DOHH2 (cell line): ENCODE measurements at regions not wholly inside any gene's neighbourhood (a gene's known extent, or its start where the extent isn't known, plus 50 kb on each side); places are given as distances from the start of the nearest gene placed in this dataset.

ENCODE experiments used
- H3F3A ChIP-seq: fragments of 200-600 bp; sonication (generic), shearing (Covaris generic); 2 replicates; pipeline ENCODE4 v1.6.0; 2016; ENCODE audit warnings: antibody characterized with exemption, mild to moderate bottlenecking; ENCODE audit not compliant: control insufficient read depth, insufficient read depth
- H3K27ac ChIP-seq: fragments of 200-600 bp; sonication (generic); 2 replicates; pipeline ENCODE4 v1.5.1; 2014; ENCODE audit warnings: low read depth, mild to moderate bottlenecking, low read length, moderate library complexity
- H3K27me3 ChIP-seq: fragments of 200-600 bp; sonication (generic); 2 replicates; pipeline ENCODE4 v1.6.1; 2014; ENCODE audit warnings: mild to moderate bottlenecking, low read length, mixed read lengths; ENCODE audit not compliant: control insufficient read depth
- H3K36me3 ChIP-seq: fragments of 200-600 bp; sonication (generic); 2 replicates; pipeline ENCODE4 v1.6.1; 2014; ENCODE audit warnings: mild to moderate bottlenecking, low read length, moderate library complexity, mixed read lengths; ENCODE audit not compliant: control insufficient read depth
- H3K4me1 ChIP-seq: fragments of 200-600 bp; sonication (generic); 2 replicates; pipeline ENCODE4 v1.6.1; 2014; ENCODE audit warnings: mild to moderate bottlenecking, low read length, mixed read lengths; ENCODE audit not compliant: control insufficient read depth
- H3K4me2 ChIP-seq: fragments of 200-600 bp; sonication (generic); 2 replicates; pipeline ENCODE4 v1.6.0; 2014; ENCODE audit warnings: mild to moderate bottlenecking, low read length, moderate library complexity
- H3K4me3 ChIP-seq: fragments of 200-600 bp; sonication (generic); 2 replicates; pipeline ENCODE4 v1.5.1; 2014; ENCODE audit warnings: mild to moderate bottlenecking, low read length, mixed read lengths
- H3K79me2 ChIP-seq: fragments of 200-600 bp; sonication (generic); 2 replicates; pipeline ENCODE4 v1.6.1; 2014; ENCODE audit warnings: mild to moderate bottlenecking, low read length, mixed read lengths; ENCODE audit not compliant: control insufficient read depth
- H3K9me2 ChIP-seq: fragments of 200-600 bp; sonication (generic); replicated peaks from 2 replicates; pipeline ENCODE4 v1.6.1; 2014; ENCODE audit warnings: mild to moderate bottlenecking, low read length, mixed read lengths; ENCODE audit not compliant: control insufficient read depth
- H3K9me3 ChIP-seq: fragments of 200-600 bp; sonication (generic); 2 replicates; pipeline ENCODE4 v1.6.1; 2014; ENCODE audit warnings: antibody characterized with exemption, low read length, mixed read lengths; ENCODE audit not compliant: control insufficient read depth, insufficient read depth
- H4K20me1 ChIP-seq: fragments of 200-600 bp; sonication (generic); 2 replicates; pipeline ENCODE4 v1.6.0; 2014; ENCODE audit warnings: low read depth, mild to moderate bottlenecking, antibody characterized with exemption, low read length, moderate library complexity; ENCODE audit not compliant: control insufficient read depth, insufficient read depth
- EZH2phosphoT487 ChIP-seq: fragments of 200-600 bp; sonication (generic); IDR thresholded peaks from 2 replicates; pipeline ENCODE4 v1.6.1; 2017; ENCODE audit warnings: borderline replicate concordance, mild to moderate bottlenecking, antibody characterized with exemption, low read length, moderate library complexity, mixed read lengths
- TF ChIP-seq, protein P1 (sequence below): fragments of 200-600 bp; sonication (generic); IDR thresholded peaks from one replicate; pipeline ENCODE4 v1.5.1; 2014; ENCODE audit warnings: antibody characterized with exemption, mild to moderate bottlenecking, low read depth, low read length; ENCODE audit not compliant: poor library complexity, severe bottlenecking

DNA sequence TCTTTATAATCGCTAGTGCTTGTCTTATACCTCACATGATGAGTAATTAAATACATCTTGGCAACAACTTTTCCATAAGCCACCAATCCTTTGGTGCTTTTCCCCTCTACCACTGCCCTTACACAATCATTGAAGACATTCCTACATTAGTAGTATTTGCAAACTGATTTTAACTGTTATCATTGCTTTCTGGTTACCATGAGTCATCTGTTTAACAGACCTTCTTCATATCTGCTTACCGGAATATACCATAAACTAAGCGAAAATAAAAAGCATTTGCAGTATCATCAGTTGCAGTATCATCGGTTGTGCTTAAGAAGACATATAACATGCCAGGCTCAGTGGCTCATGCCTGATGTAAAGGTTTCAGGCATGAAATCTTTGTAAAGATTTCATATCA, 54.8 kb upstream of the PLEKHA5 start:
- Histone ChIP-seq H3K9me3 (no peaks in the 10 kb centered on the region), H3K4me2 (no peak overlapping the region), H4K20me1 (no peaks in the 10 kb centered on the region), H3K4me1 (no peaks in the 10 kb centered on the region), H3K36me3 (no peaks in the 10 kb centered on the region), H3K9me2 (no peaks in the 10 kb centered on the region), H3F3A (no peaks in the 10 kb centered on the region), H3K27ac (no peak overlapping the region), H3K79me2 (no peaks in the 10 kb centered on the region), H3K27me3 (no peaks in the 10 kb centered on the region), H3K4me3 (no peak overlapping the region)
- TF ChIP-seq, protein P1, sequence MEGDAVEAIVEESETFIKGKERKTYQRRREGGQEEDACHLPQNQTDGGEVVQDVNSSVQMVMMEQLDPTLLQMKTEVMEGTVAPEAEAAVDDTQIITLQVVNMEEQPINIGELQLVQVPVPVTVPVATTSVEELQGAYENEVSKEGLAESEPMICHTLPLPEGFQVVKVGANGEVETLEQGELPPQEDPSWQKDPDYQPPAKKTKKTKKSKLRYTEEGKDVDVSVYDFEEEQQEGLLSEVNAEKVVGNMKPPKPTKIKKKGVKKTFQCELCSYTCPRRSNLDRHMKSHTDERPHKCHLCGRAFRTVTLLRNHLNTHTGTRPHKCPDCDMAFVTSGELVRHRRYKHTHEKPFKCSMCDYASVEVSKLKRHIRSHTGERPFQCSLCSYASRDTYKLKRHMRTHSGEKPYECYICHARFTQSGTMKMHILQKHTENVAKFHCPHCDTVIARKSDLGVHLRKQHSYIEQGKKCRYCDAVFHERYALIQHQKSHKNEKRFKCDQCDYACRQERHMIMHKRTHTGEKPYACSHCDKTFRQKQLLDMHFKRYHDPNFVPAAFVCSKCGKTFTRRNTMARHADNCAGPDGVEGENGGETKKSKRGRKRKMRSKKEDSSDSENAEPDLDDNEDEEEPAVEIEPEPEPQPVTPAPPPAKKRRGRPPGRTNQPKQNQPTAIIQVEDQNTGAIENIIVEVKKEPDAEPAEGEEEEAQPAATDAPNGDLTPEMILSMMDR = no peak
- TF ChIP-seq EZH2phosphoT487 = no peak

DNA sequence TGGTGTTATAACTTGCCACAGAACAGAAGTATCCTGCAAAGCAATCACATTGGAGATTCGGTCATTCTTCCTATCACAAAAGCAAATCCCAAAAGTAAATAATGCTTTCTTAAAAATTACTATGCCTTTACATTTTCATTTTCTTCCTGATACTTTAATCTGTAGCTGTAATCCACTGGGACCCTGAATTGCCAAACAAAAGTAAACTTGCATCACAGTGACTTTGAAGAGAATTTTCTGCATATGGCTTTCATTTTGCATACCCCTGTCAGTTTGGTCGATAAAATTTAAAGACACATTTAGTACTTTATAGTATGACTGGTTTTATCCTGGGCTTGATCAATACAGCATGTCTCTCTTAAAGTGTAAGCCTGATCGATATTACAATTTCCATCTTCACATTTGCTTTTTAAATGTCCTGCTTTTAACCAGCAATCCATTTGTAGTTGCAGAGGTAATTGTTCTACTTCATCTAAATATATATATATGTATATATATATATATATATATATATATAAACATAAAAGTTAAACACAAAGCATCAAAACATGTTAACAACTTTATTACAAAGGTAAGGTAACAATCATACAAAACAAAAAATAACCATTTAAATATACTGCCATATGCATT, 53.7 kb upstream of the PLEKHA5 start:
- Histone ChIP-seq H3K9me3 (no peaks in the 10 kb centered on the region), H3K79me2 (no peaks in the 10 kb centered on the region), H3K36me3 (no peaks in the 10 kb centered on the region), H3K9me2 (no peaks in the 10 kb centered on the region), H3K4me1 (no peaks in the 10 kb centered on the region), H4K20me1 (no peaks in the 10 kb centered on the region), H3K27me3 (no peaks in the 10 kb centered on the region), H3K4me3 (no peak overlapping the region), H3K27ac (no peak overlapping the region), H3F3A (no peaks in the 10 kb centered on the region), H3K4me2 (no peak overlapping the region)
- TF ChIP-seq, protein P1 = no peak
- no peak for TF ChIP-seq EZH2phosphoT487
